Large intestine (tissue), 3 donors: ENCODE measurements at regions not wholly inside any gene's neighbourhood (a gene's known extent, or its start where the extent isn't known, plus 50 kb on each side); places are given as distances from the start of the nearest gene placed in this dataset.

Source experiments
- DNase-seq, 2 donors: peaks; one replicate each; pipeline versions ENCODE4 v3.0.0 to v3.0.0-alpha.2; 2013
- H3K27ac ChIP-seq: one replicate; pipeline ENCODE4 v1.5.1; 2013; ENCODE audit warnings: low read length
- H3K27me3 ChIP-seq: 2 replicates; pipeline ENCODE4 v1.6.1; 2013; ENCODE audit warnings: low read length; ENCODE audit not compliant: control insufficient read depth, insufficient read depth
- H3K36me3 ChIP-seq: 2 replicates; pipeline ENCODE4 v1.6.1; 2013; ENCODE audit warnings: low read length; ENCODE audit not compliant: control insufficient read depth, insufficient read depth
- H3K4me1 ChIP-seq: one replicate; pipeline ENCODE4 v1.6.1; 2013; ENCODE audit warnings: low read length; ENCODE audit not compliant: control insufficient read depth, insufficient read depth
- H3K4me3 ChIP-seq: one replicate; pipeline ENCODE4 v1.5.1; 2013; ENCODE audit warnings: low read length
- H3K9me3 ChIP-seq: one replicate; pipeline ENCODE4 v1.6.1; 2013; ENCODE audit warnings: mild to moderate bottlenecking, low read depth, low read length, moderate library complexity; ENCODE audit not compliant: control insufficient read depth
- WGBS: methylation state at CpG from one replicate; pipeline ENCODE4 v1.1.5; 2013; ENCODE audit warnings: low lambda C conversion rate; ENCODE audit not compliant: insufficient coverage; 5-methylcytosine and 5-hydroxymethylcytosine counted together

DNA sequence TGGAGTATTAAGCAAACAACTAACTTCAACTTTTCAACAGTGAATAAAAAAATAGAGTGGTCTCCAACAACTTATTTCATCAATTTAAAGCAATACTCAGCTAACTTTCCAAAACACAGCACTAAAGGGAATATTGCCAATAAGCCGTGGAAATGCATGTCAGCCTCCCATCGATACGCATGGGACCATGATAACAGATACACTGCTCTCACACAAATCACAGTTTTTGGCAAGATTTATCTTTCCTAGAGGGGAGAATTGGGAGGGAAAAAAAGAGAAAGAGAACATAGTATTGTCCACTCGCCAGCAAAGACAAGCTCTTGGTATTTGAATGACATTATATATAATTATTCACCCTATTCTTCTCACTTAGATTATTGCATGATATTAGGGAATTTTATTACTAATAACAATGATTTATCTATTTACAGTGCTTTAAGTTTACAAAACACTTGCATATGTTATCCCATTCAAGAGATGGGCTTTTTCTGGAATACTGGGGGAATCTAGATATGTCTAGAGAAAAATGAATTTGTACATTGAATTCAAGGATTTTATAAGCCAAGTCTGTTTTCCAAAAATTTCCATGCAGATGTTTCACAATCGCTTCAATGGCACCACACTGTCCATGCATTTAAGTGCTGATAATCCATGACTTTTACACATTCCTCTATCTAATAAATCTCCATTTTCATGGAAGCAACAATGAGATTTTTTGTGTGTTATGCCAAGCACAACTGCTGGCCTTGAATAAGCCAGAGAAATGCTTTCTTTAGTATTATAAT, 194.0 kb upstream of the MGMT start:
- Histone ChIP-seq H3K9me3 (no peaks in the 10 kb centered on the region), H3K36me3 (no peaks in the 10 kb centered on the region), H3K27me3 (no peaks in the 10 kb centered on the region), H3K4me3 (no peak overlapping the region), H3K27ac (no peak overlapping the region), H3K4me1 (no peaks in the 10 kb centered on the region)
- no CpG with 5 or more reads among the region's 5 CpGs for WGBS
- DNase-seq: no peak

DNA sequence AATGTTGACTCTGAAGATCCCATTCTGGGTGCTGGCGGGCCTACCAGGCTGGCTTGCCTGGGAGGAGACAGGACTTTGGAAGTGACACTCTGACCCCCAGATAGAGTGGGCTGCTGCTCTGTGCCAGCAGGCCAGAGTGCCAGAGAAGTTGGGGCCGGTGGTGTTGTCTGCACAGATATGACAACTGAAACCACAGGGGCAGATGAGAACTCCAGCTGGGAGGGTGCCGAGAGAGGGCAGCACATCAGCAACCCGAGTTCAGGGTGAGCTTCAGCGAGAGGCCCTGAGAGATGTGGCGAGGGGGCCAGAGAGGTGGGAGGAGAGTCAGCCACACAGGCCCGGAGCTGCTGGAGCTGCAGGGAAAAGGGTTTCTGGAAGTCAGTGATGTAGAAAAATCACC, 193.2 kb upstream of the MGMT start:
- Histone ChIP-seq H3K4me3 (no peak overlapping the region), H3K9me3 (no peaks in the 10 kb centered on the region), H3K27ac (no peak overlapping the region), H3K4me1 (no peaks in the 10 kb centered on the region), H3K36me3 (no peaks in the 10 kb centered on the region), H3K27me3 (no peaks in the 10 kb centered on the region)
- WGBS: no CpG with 5 or more reads among the region's 7 CpGs
- DNase-seq: no peak

DNA sequence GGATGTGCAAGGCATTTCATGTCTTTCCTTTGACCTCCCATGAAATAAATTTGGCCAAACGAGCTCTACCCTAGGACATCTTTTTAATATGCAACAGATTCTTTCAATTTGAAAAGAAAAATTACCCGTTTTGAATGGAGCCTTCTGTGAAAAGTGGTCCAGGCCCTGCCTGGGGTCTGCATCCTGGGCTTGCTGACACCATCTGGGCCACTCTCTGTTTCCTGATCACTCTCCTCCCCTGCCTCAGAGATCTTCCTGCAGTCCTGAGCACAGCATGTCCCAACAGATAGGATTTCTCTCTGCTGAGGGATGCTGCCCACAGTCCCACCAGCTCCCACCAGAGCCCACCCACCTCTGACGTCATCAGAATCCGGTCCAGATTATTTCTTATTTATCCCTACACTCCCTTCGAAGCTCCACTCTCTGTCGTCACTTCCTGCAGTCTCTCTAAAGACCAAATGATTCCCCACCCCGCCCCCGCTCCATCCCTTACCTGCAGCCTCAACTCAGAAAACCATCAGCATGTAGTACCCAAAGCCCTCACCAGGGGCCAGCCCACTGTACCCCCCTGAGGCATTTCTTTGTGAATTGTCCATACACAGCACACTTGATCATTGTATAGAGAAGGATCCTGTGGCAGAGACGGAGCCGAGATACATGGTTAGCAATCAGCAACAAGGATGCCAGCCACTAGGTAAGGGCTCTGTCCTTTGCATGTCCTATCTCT, 192.1 kb upstream of the MGMT start:
- Histone ChIP-seq H3K27ac (no peak overlapping the region), H3K27me3 (no peaks in the 10 kb centered on the region), H3K9me3 (no peaks in the 10 kb centered on the region), H3K4me1 (no peaks in the 10 kb centered on the region), H3K4me3 (no peak overlapping the region), H3K36me3 (no peaks in the 10 kb centered on the region)
- no peak for DNase-seq
- 67% methylated on average over 1 of the region's 10 CpGs for WGBS

- DNase-seq: no peak
- Histone ChIP-seq H3K4me3 (no peak overlapping the region), H3K27me3 (no peaks in the 10 kb centered on the region), H3K9me3 (no peaks in the 10 kb centered on the region), H3K27ac (no peak overlapping the region), H3K4me1 (no peaks in the 10 kb centered on the region), H3K36me3 (no peaks in the 10 kb centered on the region)
- 93% methylated on average over 3 of the region's 9 CpGs for WGBS
Measured at GRCh38 chr10:129275886-129276285, 191.2 kb upstream of the MGMT start.

DNA sequence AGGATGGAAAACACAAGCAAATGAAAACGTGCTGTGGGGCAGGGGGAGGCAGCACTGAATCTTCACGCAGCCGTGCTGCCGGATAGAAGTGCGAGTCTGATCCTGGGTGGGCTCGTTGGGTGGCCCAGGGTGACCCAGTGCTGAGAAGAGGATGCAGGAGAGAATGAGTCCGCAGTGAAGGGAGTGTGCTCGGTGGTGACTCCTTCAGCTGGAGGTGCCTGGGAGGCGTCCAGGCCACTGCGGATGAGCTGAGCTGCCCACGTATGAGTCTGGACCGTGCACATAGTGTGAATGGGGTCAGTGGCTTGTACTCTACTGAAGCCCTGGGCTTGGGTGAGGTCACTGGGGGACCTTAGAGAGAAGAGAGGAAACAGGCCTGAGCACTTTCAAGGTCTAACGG, 190.0 kb upstream of the MGMT start:
- Histone ChIP-seq H3K36me3 (no peaks in the 10 kb centered on the region), H3K4me3 (no peak overlapping the region), H3K4me1 (no peaks in the 10 kb centered on the region), H3K27ac (no peak overlapping the region), H3K27me3 (no peaks in the 10 kb centered on the region), H3K9me3 (no peaks in the 10 kb centered on the region)
- WGBS: 100% methylated on average over 1 of the region's 13 CpGs
- DNase-seq: no peak

- DNase-seq: no peak
- H3K4me1 ChIP-seq: no peaks in the 10 kb centered on the region
- no peak overlapping the region for H3K27ac ChIP-seq
- no peaks in the 10 kb centered on the region for H3K27me3 ChIP-seq
- no peaks in the 10 kb centered on the region for H3K36me3 ChIP-seq
- H3K4me3 ChIP-seq: no peak overlapping the region
- H3K9me3 ChIP-seq: no peaks in the 10 kb centered on the region
- WGBS: 50% methylated on average over 1 of the region's 16 CpGs
Measured at GRCh38 chr10:129277841-129278240, 189.2 kb upstream of the MGMT start.

DNA sequence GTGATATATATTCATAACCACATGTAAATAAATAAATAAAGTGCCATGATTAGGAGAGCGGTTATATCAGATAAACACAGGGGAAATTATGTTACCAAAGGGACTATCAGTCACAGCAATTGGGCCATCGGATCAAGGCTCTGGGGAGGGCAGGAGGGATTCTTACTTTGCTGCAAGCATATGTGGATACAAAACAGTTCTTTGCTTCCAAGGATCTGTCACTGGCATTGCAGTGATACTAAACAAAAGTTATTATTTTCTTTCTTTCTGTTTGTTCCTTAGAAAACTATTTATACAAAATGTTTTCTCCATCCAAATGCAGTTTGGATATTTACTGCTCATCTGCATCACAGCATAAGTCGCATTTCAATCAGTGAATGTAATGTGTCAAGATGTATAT, 188.4 kb upstream of the MGMT start:
- no peaks in the 10 kb centered on the region for H3K36me3 ChIP-seq
- H3K9me3 ChIP-seq: no peaks in the 10 kb centered on the region
- no peak for DNase-seq
- no peaks in the 10 kb centered on the region for H3K4me1 ChIP-seq
- no peak overlapping the region for H3K4me3 ChIP-seq
- no peak overlapping the region for H3K27ac ChIP-seq
- WGBS: no CpG with 5 or more reads among the region's 3 CpGs
- no peaks in the 10 kb centered on the region for H3K27me3 ChIP-seq

GRCh38 chr10:129279446-129280154, 187.4 kb upstream of the MGMT start:
- no peak overlapping the region for H3K27ac ChIP-seq
- H3K4me3 ChIP-seq: no peak overlapping the region
- WGBS: 77% methylated on average over 7 of the region's 11 CpGs
- H3K9me3 ChIP-seq: no peaks in the 10 kb centered on the region
- H3K27me3 ChIP-seq: no peaks in the 10 kb centered on the region
- no peaks in the 10 kb centered on the region for H3K36me3 ChIP-seq
- no peak for DNase-seq
- H3K4me1 ChIP-seq: no peaks in the 10 kb centered on the region

DNA sequence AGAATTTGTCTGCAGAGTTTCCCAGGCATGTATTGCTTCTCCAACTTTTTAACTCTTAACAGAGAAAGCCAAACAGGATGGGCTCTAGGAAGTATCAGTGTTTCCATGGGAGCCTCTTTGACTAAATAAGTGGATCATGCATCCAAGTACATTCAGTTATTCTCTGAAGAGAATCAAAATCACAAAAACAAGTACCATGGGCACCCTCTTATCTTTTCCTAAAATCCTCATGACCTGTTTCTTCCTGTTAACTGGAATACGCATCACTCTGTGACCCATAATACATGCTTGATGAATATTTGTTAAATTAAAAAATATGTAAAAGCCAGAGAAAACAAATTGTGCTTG, 186.9 kb upstream of the MGMT start:
- no peaks in the 10 kb centered on the region for H3K27me3 ChIP-seq
- H3K4me3 ChIP-seq: no peak overlapping the region
- no peak for DNase-seq
- H3K4me1 ChIP-seq: no peaks in the 10 kb centered on the region
- H3K27ac ChIP-seq: no peak overlapping the region
- H3K36me3 ChIP-seq: no peaks in the 10 kb centered on the region
- WGBS: 88% methylated on average over 1 of the region's 1 CpG
- H3K9me3 ChIP-seq: no peaks in the 10 kb centered on the region

GRCh38 chr10:129280908-129281586, 186.0 kb upstream of the MGMT start:
- Histone ChIP-seq H3K36me3 (no peaks in the 10 kb centered on the region), H3K4me3 (no peak overlapping the region), H3K27me3 (no peaks in the 10 kb centered on the region), H3K9me3 (no peaks in the 10 kb centered on the region), H3K4me1 (no peaks in the 10 kb centered on the region), H3K27ac (no peak overlapping the region)
- no peak for DNase-seq
- WGBS: 61% methylated on average over 2 of the region's 3 CpGs
